C1 segment of cervical spinal cord (tissue), 14 donors: ENCODE measurements at regions not wholly inside any gene's neighbourhood (a gene's known extent, or its start where the extent isn't known, plus 50 kb on each side); places are given as distances from the start of the nearest gene placed in this dataset.

Experiments
- DNase-seq, 14 donors: peaks; one replicate each; lab custom pipeline; 2025; lab: John Stamatoyannopoulos, UW

DNA sequence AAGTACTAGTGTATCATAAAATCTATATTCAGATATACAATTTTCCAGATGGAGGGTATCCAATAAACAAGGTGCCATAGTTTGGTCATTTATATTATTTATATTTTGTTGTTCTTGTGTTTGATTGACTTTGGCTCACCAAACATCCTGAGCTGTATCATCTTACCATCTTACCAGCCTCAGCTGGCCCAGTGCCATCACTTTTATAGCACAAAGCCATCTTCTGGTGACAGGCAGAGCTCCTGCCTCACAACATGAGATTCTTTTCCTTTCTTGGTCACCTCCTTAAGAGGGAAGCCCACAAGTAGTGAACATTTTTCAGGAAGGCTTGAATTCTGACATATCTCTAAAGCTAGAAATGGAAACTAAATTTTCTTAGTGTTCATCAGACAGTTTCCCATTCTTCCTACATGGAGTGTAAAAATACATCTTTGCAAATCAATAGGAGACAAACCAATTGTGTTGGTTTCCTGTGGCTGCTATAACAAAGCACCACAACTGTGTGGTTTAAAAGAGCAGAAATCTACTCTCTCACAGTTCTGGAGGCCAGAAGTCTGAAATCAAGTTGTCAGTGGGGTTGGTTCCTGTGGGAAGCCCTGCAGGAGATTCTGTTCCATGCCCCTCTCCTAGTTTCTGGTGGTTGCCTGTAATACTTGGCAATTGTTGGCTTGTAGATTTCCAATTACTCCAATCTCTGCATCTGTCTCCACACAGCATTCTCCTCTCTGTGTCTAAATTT lies 341.8 kb downstream of the MAN2A1 start:
- no peak for DNase-seq

DNA sequence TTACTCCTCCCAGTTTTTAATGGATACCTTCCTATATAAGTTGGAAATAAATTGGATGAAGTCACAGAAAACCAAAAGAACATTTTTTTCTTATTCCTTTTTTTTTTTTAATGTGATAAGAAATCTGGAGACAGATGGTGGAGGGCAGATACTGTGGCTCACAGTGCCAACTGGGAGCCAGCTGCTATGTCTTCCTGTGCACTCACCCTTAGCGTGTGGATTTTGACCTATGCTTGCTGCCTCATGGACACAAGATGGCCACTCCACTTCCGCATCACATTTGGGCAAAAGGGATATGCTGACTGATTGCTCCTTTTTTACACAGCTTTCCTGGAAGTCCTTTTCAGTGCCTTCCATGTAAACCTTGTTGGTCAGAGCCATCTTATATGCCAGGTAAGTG lies 342.6 kb downstream of the MAN2A1 start:
- no peak for DNase-seq

DNA sequence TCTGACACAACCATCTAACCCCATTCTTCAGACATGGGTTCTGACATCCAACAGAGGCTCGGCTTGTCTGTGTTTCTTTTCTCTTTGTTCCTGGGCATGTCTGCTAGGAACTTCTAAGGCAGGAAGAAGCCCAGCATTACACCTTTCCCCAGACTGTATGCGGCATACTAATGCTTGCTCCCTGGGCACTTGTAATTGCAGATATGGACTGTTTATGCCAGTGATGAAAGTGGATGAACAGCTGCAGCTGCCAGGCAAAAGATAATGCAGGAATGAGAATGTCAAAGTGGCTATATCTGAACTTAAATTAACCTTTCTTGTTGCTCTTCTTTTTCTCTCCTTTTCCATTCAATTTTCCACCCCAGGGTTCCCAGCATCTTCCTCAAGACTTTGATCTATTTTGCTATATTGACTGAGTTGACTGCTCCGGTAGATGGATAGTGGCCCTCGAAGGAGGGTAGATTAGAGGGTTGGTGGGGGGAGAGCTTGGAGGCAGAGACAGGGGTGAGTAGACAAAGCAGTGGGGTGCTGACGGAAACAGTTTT lies 344.4 kb downstream of the MAN2A1 start:
- no peak for DNase-seq

DNA sequence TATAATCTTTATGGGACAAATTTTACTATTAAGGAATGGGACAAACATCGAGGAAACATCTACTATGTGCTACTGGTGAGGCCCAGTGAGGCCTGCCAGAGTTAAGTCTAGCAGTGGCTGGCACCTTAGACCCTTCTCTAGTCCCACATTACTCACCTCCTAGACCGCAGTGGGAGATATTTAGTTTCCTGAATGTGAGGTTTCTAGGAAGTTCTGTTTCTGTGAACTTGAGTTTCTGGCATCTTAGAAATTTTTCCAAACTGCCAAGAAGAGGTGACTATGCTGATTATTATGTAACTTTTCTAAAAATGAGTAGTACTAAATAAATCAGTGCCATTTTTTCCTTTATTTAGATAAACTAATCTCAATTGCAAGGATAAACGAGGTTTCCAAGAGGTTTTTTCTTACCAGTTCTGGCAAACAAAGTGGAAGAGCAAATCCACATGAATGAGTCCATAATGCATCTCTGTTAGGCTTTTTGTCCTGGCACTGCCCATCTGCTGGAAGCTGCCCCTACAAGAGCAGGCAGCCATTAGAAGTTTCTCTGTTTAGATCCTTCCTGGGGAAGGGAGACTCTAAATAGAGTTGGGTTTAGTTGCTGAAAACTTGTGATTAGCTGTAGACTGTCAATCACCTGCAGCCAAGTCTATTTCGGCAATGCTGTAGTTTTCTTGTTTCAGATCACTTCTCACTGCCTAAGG lies 348.7 kb downstream of the MAN2A1 start:
- no peak for DNase-seq

DNA sequence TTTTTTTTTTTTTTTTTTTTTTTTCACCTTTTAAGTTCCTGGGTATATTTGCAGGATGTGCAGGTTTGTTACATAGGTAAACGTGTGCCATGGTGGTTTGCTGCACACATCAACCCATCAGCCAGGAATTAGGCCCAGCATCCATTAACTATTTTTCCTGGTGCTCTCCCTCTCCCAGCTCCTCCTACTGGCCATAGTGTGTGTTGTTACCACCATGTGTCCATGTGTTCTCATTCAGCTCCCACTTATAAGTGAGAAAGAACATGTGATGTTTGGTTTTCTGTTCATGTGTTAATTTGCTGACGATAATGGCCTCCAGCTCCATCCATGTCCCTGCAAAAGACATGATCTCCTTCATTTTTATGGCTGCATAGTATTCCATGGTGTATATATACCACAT lies 350.5 kb downstream of the MAN2A1 start:
- DNase-seq, result no peak

DNA sequence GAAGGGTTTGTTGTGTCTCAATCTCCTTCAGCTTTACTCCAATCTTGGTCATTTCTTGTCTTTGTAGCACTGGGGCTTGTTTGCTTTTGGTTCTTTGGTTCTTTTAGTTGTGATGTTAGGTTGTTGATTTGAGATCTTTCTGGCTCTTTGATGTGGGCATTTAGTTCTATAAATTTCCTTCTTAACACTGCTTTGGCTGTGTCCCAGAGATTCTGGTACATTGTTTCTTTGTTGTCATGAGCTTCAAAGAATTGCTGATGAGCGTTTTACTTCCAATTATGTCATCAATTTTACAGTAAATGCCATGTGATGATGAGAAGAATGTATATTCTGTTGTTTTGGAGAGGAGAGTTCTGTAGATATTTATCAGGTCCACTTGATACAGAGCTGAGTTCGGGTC lies 353.3 kb downstream of the MAN2A1 start:
- DNase-seq, result no peak

DNA sequence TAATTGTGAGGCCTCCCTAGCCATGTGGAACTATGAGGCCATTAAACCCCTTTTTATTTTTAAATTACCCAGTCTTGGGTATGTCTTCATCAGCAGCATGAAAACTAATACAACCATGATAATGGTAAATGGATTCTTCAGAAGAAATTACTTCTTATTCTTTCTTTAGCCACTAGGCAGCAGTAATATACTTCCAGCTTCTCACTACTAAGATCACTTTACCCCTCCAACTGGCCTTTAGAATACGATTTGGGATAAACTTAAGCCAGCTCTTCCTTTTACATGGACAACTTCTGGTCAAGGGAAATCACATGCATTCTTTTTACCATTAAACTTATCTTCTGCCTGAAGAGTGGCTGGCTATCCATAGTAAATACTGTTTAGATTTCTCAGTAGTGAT lies 355.4 kb downstream of the MAN2A1 start:
- no peak for DNase-seq

DNA sequence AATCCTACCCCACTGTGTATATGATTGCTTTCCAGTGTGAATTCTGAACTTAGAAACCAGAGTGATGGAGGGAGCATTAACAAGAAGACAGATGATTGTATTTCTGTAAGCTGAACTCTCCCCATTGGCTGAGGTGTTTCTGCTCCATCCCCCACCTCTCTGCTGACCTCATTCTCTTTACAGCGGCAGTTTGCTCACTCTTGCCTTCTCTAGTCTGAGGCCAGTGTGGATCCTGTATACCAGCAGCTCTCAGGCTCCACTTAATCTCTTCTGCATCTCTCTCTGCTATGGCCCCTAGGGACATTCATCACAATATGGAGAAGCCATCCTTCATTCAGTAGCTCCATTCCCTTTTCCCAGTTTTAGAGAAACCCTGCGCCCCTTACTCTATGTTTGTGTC lies 358.8 kb downstream of the MAN2A1 start:
- no peak for DNase-seq

DNA sequence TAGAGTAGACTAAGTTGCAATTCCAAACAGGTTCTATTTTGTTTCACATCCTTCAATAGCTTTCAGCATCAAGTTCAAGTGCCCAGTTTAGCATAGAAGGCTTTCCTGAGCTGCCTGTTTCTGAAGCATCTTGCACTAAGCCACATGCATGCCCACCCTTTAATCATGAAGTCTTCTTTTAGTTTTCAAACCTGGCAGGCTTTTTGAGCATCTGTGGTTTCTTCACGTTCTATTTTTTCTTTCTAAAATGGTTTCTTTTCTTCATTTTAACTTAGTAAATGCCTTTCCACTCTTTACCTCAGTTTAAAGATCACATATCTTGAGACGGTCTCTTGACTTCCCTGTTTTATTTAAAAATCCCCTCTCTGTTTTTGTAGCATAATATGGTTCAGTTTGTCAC lies 360.1 kb downstream of the MAN2A1 start:
- DNase-seq, result no peak

DNA sequence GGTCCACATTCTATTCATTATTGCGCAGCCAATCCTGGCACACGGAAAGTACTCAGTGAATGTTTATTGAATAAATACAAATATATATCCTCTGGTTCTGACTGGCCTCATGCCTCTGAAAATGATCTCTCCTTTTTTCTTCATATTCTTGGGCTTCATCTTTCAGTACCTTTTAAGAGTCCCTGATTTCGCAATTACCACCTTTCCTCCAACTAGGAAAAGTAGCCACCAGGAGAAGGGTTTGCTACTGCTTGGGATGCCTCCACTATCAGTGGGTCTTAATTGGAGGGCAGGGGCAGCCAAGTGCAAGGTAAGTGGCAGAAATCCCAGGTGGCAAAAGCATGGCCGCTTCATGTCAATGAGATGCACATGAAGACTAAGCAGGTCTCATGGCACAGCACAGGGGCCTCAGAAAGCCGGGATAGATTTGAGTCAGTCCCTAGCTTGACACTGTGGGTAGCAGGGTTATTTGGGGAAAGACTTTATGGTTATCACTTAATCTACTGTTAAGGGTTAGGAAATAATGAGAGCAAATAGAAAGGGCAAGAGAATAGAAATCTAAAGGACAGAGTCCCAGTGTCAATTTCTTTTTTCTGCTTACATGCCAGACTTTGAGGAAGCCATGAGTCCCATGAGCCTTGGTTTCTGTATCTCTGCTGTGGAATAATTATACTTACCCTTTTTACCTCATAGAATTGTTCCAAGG lies 361.1 kb downstream of the MAN2A1 start:
- no peak for DNase-seq

DNA sequence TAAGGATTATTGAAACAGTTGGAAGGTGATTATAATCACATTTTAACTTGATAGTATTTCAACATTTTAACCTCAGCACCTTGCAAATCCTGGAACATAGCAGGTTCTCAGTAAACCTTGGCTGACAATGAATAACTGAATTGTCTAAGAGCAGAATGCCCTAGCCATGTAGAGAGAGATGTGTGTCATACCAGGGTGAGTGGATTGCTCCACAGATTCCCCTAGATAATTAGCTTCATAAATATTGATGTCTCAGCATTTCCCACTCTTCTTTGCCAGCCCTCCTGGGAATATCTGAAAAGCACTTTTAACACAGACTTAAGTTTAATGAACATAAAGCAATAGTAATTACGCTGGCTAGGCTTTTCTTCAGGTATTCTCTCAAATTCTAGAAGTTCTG lies 363.5 kb downstream of the MAN2A1 start:
- no peak for DNase-seq

DNA sequence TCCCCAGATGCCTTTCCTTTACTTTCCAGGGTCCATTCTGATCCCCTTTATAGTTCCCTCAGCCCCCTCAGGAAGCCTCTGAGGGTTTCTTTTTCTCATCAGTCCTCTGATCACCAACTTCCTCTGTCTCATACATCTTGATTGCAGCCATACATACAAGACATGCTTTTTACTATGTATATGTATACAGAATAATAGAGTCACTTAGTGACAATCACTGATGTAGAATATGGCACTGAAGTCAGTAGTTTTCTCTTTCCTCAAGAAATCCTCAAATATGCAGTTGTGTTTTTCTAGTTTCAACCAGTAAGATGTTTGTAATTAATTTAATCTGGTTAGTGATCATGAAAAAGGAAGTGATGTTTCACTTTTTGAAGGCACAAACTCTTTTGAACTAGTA lies 364.1 kb downstream of the MAN2A1 start:
- no peak for DNase-seq

DNA sequence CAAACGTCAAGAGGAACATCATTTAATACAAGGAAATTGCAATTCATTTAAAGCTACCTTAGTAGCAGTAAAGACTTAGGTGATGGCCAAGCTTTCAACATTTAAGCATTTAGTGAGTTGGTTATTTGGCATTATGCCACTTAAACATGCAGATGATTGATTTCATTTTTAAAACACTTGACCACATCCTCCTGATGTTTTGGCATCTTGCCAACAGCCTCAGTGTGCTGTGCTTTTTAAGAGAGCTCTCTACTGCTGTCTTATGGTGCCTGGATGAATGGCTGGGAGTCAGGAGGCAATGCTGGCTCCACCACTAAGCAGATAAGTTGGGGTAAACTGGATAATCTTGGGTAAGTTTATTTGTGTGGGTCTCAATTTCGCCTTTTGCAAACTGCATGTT lies 364.5 kb downstream of the MAN2A1 start:
- DNase-seq, result no peak

DNA sequence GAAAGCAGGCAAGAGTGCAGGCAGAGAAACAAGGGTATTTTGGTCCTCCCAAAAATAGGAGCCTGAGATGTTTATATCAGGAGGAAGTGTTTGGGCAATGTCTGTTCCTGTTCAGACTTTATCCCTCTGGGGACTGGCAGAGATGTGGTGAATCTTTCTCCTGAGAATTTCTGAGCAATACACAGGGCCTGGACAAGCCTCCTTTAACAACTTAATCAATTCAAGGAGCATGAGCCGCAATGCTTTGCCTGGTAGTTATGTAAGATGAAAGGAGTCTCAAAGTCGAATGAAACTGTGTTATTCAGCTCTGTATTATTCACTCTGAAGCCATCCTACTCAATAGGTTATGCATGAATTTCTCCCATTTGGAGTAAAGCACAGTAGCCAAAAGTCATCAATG lies 365.6 kb downstream of the MAN2A1 start:
- peak in 6 of 14 donors; percentile 3 to 22 (median 11) for DNase-seq

DNA sequence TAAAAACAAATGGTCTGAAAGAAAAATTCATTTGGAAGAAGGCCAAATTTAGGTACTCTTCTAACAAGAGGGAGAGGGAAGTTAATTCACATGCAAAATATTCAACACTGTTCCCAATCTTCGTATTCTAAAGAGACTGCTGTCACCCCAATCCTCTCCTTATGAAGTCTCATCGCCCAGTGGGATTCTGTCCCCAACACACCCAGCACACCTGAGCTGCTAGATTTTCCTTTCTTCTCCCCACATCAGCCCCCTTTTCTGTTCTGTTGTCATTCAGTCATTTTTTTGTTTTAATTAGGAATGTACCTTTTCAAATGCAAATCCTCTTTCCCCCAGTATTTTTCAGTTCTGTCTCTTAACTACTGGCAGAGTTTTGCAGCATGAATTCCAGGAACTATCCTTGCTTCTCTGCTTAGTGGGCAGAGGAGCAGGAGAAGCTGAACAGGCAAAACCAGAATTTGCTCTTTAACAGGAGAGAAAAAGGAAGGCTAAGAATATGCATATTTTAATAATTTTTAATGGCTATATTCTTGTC lies 366.9 kb downstream of the MAN2A1 start:
- no peak for DNase-seq

DNA sequence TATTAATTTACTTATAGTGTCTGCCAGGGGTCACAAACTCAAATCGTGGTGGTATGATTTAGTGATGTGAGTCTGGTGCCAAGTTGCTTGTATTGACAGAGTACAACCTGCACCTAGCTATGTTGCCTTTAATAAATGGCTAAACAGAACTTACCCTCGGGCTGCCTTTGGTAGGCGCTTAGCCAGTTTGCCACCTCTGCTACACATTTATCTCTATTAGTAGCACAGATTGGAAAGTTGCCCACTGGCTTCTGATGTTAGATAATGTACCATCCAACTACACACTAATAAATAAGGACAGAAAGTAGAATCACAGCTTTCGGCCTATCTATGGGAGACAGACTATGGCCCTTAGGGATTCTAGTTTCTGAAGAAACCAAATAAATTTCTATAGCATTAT lies 368.4 kb downstream of the MAN2A1 start:
- DNase-seq, result no peak

DNA sequence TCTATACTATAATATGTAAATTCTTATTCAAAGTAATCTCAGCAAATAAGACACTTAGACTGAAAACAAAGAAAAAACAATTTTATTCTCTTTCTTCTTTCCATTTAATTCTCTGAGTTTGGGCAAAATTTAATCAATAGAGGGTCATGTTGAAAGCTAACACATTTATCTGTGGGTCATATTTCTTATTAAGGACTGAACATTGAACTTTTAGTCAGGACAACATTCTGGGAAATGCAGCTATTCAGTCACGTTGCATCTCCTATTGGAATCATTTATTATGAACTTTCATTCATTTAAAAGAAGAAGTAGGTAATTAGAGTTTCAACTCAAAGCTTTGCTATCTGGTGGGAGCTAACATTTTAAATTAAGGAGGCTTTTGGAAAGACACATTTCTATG lies 372.5 kb downstream of the MAN2A1 start:
- DNase-seq, result no peak

DNA sequence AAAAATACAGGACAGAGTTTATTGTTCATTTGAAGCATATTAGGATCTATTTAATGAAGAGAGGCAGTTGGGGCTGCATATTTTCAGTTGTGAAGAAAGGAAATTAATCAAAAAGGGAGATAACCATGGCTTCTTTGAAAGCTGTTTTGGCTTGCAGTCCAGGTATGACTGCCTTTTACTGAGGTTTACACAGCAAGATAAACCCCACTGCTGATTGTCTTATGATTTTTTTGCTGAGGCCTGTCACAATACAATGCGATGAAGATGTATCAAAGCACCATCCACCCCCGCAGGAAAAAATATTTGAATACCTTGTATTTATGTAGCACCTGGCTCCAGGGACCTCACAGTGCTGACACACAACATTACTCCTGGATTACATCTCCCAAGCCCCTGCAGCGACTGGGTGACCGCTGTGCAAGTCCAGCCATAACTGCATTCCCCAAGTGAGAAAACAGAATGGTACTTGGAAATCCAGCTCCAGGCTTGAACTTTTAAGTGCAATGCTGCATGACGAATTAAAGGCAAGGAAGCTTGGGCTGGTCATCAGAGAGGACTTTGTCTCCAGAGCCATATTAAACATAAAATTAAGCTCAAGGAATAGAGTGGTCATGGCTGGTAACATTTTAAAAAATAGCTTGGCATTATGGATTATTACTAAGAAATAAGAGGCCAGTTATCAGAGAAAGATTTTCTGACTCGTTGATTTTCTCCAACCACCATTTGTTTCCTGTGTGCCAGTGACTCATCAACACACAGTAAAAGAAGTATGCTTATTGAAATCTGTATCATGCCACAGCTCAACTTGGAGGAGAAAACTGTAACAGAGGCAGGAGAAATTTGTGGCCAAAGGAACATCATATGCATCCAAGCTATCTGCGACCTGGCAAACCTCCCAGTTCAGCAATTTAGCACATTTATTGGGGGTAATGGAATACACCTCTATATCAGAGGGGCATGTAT lies 374.2 kb downstream of the MAN2A1 start:
- DNase-seq, result no peak

DNA sequence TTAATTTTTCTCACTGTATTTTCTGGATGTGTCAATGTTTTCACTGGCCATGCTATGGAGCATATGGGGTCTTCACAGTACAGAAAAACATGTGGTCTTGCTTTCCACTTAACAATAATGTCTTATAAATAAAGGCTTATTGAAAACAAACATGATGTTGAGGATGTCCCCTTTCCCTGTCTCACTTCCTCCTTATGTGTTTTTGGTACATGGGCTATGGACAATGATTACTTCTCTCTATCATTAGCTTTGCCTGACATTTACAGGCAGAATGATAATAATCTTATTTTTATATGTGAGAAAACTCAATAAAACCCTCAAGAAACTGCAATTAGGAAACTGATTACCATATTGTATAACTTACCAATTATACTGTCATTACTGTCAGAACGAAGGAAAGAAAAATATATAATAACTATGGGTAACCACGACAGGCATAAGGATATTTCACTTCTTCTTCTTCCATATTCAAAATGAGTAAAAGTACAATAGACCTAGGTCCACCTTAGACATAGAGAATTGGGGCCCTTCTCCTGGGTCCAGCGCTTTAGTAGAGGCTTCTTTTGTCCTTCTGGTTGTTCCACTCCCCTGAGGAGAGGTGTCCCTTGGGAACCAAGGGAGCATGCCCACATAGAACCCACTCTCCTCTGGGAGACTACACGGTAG lies 375.0 kb downstream of the MAN2A1 start:
- DNase-seq, result no peak

DNA sequence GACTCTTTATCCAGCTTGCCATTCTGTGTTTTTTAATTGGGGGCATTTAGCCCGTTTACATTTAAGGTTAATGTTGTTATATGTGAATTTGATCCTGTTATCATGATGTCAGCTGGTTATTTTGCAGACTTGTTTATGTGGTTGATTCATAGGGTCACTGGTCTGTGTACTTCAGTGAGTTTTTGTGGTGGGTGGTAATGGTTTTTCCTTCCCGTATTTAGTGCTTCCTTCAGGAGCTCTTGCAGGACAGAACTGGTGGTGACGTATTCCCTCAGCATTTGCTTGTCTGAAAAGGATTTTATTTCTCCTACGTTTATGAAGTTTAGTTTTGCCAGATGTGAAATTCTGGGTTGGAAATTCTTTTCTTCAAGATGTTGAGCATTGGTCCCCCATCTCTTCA lies 381.1 kb downstream of the MAN2A1 start:
- DNase-seq, result no peak

DNA sequence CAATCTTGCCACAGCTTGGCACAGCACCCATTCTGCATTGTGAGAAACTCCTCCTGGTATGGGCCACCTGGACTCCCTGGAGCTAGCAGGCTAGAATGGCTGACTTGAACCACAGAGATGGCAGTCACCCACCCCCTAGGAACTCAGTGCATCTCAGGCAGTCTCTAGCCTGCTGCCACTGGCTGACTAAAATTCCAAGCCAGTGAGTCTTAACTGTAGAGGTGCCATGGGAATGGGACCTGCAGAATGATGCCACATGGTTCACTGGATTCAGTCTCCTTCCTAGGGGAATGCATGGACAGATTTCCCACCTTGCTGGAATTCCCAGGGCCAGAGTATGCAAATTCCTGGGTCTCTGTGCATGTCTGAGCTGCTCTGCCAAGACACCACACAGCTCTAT lies 382.9 kb downstream of the MAN2A1 start:
- DNase-seq, result no peak
